HG02642 (cell line): ENCODE measurements at regions not wholly inside any gene's neighbourhood (a gene's known extent, or its start where the extent isn't known, plus 50 kb on each side); places are given as distances from the start of the nearest gene placed in this dataset.
"Not testable (repeated sequence)": the region's sequence is repeated elsewhere in the genome, so short reads cannot be mapped to it uniquely, and the experiment has no call there.

Experiments used
- ATAC-seq: cut with Tn5 transposase; IDR thresholded peaks from one replicate; pipeline ENCODE4 v1.9.1; 2021; ENCODE audit warnings: mild to moderate bottlenecking; ENCODE audit not compliant: unreplicated experiment, poor library complexity

GRCh38 chr1:198417039-198417438 is 123.4 kb downstream of the ATP6V1G3 start:
- ATAC-seq: no peak

- no peak for ATAC-seq
Measured at GRCh38 chr1:198416296-198416695, 124.2 kb downstream of the ATP6V1G3 start.

GRCh38 chr1:198411240-198411639 is 129.2 kb downstream of the ATP6V1G3 start:
- no peak for ATAC-seq

GRCh38 chr1:198408716-198409115 is 131.8 kb downstream of the ATP6V1G3 start:
- ATAC-seq: no peak

GRCh38 chr1:198404632-198405031 is 135.8 kb downstream of the ATP6V1G3 start:
- not testable (repeated sequence) for ATAC-seq

GRCh38 chr1:198400063-198400462 is 140.4 kb downstream of the ATP6V1G3 start:
- ATAC-seq: no peak

- ATAC-seq: no peak
Measured at GRCh38 chr1:198399452-198399851, 141.0 kb downstream of the ATP6V1G3 start.

GRCh38 chr1:198397208-198397808 is 143.2 kb downstream of the ATP6V1G3 start:
- ATAC-seq: no peak

- ATAC-seq: no peak
Measured at GRCh38 chr1:198391393-198392020, 149.0 kb downstream of the ATP6V1G3 start.

GRCh38 chr1:198387587-198387986 is 152.9 kb downstream of the ATP6V1G3 start:
- ATAC-seq: no peak

- no peak for ATAC-seq
Measured at GRCh38 chr1:198380275-198380674, 160.2 kb downstream of the ATP6V1G3 start.

GRCh38 chr1:198377702-198378101 is 162.8 kb downstream of the ATP6V1G3 start:
- no peak for ATAC-seq

- ATAC-seq: no peak
Measured at GRCh38 chr1:198374288-198374687, 166.2 kb downstream of the ATP6V1G3 start.

GRCh38 chr1:198373376-198373775 is 167.1 kb downstream of the ATP6V1G3 start:
- ATAC-seq: no peak
